Endometrial microvascular endothelial cells (primary cell): ENCODE measurements at regions not wholly inside any gene's neighbourhood (a gene's known extent, or its start where the extent isn't known, plus 50 kb on each side); places are given as distances from the start of the nearest gene placed in this dataset.
"Not testable (repeated sequence)": the region's sequence is repeated elsewhere in the genome, so short reads cannot be mapped to it uniquely, and the experiment has no call there.

Experiments
- in situ Hi-C: cut with HindIII; loops from 2 replicates; pipeline ENCODE4 v1.10.0; 2017; ENCODE audit warnings: low sequenced_read_pairs, low pct_unique_long_range_greater_than_20kb; ENCODE audit errors: inconsistent ontology term

GRCh38 chr15:95132774-95133173 is 901.4 kb downstream of the MCTP2 start:
- in situ Hi-C loops, result no loop called here

GRCh38 chr15:95134431-95135110 is 903.2 kb downstream of the MCTP2 start:
- in situ Hi-C loops, result no loop called here

DNA sequence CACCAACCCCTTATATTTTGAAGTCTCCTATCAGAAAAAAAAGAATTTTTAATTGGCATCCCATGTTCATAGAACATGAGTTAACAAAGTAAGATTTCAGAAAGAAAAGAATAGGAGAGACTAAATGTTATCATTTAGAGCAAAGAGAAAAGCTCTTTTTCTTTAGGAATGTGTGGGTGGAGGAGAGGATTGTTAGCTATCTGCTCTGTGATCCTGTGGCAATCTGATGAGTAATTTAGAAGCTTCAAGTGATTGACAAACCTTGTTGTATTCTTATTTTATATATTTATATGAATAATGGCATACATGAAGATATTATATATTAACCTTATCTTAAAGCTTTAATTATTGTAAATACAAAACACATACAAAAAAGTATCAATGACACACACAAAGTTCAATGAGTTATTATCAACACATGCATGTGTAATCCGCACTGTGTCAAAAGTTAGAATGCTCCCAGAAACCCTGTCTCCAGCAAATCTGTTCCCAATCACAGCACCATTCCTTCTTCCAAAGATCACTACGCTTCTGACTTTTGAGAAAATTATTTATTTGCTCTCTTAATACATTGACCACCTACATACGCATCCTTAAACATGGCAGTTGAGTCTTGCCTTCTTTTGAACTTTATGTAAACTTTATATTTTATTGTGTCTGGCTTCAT is 907.4 kb downstream of the MCTP2 start:
- in situ Hi-C loops, result no loop called here

- in situ Hi-C loops, result no loop called here
Measured at GRCh38 chr15:95141486-95141885, 910.1 kb downstream of the MCTP2 start.

- in situ Hi-C loops, result no loop called here
Measured at GRCh38 chr15:95142531-95142930, 911.2 kb downstream of the MCTP2 start.

- in situ Hi-C loops, result no loop called here
Measured at GRCh38 chr15:95146481-95146880, 915.1 kb downstream of the MCTP2 start.

DNA sequence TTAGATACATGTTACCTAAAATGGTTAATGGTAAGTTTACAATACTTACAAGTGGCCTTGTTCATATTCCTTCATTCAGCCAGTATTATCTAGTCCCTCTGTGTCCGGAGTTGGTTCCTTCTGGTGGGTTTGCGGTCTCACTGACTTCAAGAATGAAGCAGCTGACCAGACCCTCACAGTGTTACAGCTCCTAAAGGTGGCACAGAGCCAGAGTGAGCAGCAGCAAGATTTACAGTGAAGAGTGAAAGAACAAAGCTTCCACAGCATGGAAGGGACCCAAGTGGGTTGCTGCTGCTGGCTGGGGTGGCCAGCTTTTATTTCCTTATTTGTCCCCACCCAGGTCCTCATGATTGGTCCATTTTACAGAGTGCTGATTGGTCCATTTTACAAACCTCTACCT is 916.8 kb downstream of the MCTP2 start:
- in situ Hi-C loops, result no loop called here

- in situ Hi-C loops, result no loop called here
Measured at GRCh38 chr15:95149036-95149435, 917.7 kb downstream of the MCTP2 start.

- in situ Hi-C loops, result no loop called here
Measured at GRCh38 chr15:95149771-95150170, 918.4 kb downstream of the MCTP2 start.

GRCh38 chr15:95150466-95150865 is 919.1 kb downstream of the MCTP2 start:
- in situ Hi-C loops, result no loop called here

- in situ Hi-C loops, result no loop called here
Measured at GRCh38 chr15:95152741-95153140, 921.4 kb downstream of the MCTP2 start.

DNA sequence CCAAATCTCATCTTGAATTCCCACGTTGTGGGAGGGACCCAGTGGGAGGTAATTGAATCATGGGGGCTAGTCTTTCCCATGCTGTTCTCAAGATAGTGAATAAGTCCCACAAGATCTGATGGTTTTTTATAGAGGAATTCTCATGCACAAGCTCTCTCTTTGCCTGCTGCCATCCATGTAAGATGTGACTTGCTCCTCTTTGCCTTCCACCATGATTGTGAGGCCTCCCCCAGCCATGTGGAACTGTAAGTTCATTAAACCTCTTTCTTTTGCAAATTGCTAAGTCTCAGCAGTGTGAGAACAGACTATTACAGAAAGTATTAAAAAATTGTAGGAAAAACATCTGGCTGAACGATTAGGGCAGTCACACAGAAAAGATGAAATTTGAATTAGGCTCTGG is 921.8 kb downstream of the MCTP2 start:
- in situ Hi-C loops, result not testable (repeated sequence)

DNA sequence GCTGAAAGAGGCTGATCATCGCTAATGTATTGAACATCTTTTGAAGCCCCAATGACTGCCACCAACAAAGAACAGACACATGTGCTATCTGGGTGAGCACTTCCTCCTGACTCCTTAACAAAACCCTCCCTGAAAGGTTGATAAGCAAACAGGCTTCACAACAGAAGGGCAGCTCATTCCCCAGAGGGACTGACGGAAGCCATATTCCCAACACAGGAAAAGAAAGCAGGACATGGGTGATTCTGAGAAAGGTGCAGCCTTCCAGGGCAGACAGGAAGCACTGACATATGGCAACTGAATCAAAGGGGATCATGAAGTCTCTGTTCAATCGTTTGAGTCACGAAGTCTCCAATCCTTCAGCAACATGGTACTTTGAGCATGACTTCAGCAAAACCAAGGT is 929.0 kb downstream of the MCTP2 start:
- in situ Hi-C loops, result no loop called here

DNA sequence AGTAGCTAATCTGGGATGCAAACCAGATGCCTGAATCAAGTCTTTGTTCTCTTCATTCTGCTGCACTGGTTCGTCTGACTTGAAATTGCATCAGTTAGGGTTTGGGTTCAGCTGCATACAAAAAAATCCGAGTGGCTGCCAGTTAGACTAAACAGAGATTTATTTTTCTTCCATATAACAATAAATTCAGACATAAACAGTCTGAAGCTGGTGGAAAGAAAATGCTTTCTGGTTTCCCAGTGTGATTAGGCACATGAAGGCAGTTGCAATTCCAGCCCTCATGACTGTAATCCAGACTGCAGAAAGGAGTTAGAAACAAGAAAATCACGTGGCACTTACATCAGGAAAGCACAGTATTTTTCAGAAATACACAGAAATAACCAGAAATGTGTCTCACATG is 930.7 kb downstream of the MCTP2 start:
- in situ Hi-C loops, result no loop called here

DNA sequence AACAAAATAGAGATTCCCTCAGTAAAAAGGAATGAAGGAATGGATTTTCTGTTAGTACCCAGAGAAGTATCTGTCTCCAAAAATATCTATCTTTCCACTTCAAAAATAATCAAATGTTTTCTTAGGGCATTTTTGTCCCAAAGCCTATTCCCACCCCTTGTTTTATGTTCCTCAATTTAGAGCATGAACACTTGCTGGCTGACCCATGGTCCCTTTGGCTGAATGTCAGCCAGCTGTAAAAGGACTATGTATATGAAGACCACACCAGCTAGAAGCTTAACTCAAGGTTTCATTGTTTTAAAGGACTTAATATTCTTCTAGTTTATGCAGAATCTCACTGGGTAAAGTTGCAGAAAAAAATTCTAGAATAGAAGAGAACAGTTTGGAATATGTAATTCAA is 931.2 kb downstream of the MCTP2 start:
- in situ Hi-C loops, result no loop called here

DNA sequence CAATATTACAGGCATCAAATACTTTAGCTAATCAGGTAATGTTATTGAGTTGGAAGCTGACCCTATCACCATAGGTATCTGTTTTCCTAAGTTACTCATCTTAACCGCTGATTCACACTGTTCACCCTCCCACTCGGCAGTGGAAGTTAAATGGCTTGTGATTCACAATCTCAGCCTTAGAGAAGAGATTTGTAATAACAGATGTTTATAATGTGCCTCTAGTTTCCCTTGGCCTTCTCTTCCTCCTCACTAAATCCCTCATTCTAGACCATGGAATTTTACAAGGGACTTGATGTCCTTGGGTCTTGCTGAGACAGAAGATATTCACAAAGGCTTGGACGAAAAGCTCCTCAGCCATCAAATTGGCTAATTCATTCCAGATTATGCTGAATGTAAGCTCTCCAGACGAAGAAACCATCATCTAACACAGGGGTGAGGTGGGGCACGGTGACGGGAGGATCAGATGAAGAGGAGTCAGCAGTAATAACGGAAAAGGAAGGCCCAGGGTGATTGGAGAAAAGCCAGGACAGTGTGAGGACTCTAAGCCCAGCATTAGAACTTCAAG is 931.7 kb downstream of the MCTP2 start:
- in situ Hi-C loops, result no loop called here

GRCh38 chr15:95168152-95168551 is 936.8 kb downstream of the MCTP2 start:
- in situ Hi-C loops, result no loop called here

- in situ Hi-C loops, result no loop called here
Measured at GRCh38 chr15:95168951-95169431, 937.6 kb downstream of the MCTP2 start.

DNA sequence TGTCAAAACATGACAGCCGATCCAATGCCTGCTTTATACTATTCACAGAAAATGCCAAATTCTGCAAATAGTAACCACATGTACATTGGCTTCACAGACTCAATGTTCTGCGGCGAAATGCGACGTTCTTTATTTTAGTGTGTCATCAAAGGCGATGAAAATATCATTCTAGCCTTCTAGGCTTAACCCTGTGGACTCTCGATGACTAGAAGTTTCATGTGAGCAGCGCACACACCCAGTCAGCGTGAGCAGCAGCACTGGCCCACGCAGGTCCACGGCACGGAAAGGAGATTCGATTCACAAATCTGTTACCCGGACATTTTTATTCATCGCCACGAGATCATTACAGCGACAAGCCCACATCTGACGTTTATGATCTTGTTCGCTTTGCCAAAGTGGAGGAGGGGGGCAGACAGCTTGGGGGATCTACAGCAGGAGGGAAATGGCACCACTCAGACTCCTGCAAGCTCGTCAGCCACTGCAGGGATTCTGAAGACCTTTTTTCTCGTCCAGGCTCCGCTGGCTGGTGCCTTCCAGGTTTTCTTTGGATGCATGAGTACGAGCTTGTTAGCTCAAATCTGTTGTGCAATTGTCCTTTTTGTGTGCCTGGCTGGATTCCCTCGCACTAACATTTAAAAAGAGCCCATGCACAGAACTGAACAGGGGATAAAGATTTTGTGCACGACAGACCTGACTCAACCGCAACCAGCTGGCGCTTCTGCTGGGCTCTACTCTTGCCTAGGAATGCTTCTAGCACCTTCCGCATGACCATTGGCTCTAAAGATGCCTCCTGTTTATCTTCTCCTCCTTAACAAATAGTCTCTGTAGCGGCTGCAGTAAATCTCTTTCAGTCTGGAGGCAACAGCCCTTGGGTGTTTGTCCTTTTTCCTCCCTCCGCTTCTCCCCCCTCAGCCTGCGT is 938.4 kb downstream of the MCTP2 start:
- in situ Hi-C loops, result no loop called here
